Stimulated activated CD4-positive, alpha-beta T cell treated with anti-CD3 and anti-CD28 coated beads, Interleukin-12 subunit alpha, Interleukin-12 subunit beta, amount 100 ng/mL, for 4 hours (primary cell): ENCODE measurements at regions not wholly inside any gene's neighbourhood (a gene's known extent, or its start where the extent isn't known, plus 50 kb on each side); places are given as distances from the start of the nearest gene placed in this dataset.

ENCODE experiments used
- DNase-seq: peaks from one replicate; pipeline ENCODE4 v3.0.0-alpha.2; 2020

GRCh38 chr10:117673230-117674010 is 130.9 kb downstream of the EMX2 start:
- no peak for DNase-seq

DNA sequence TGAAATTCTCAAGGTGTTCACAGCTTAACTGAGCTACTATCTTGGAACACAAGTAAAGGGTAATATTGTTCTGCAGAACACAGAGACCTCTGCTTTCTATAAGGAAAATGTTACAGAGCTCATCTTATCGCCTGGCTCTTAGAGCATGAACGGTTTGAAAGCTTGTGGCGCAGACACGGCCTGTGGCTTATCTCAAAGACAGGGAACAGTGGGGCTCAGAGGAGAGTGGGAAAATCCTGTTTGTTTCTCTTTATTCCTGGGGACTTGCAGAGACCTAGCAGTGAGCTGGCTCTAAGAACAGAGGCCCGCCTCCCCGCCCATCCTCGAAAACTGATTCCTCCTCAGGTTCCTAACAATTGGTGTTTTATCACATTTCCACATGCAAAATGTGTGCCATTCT is 131.7 kb downstream of the EMX2 start:
- no peak for DNase-seq

- no peak for DNase-seq
These were observed 132.1 kb downstream of the EMX2 start for GRCh38 chr10:117674646-117675045.

- no peak for DNase-seq
These were observed 133.0 kb downstream of the EMX2 start for GRCh38 chr10:117675514-117676055.

GRCh38 chr10:117677239-117677638 is 134.7 kb downstream of the EMX2 start:
- DNase-seq, result no peak

- DNase-seq, result no peak
These were observed 135.4 kb downstream of the EMX2 start for GRCh38 chr10:117677890-117678500.

GRCh38 chr10:117680601-117681000 is 138.1 kb downstream of the EMX2 start:
- no peak for DNase-seq

DNA sequence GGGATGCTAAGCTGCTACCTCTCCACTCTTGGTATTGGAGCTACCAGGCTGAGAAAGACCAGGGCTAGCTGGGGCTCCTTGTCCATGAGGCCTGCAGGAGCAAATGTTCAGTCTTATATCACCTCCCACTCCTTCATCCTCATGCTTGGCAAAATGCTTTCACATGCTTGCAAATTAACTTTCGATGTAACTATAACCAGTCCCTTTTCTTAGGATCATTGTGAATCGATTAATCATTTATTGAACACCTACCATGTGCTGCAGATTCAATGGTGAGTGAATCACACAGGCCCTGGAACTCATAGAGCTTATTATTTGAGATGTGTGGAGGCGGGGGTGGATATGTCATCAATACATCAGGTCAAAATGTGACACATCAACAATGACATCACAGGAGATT is 138.6 kb downstream of the EMX2 start:
- no peak for DNase-seq

- DNase-seq, result no peak
These were observed 141.6 kb downstream of the EMX2 start for GRCh38 chr10:117684046-117684610.

- DNase-seq, result no peak
These were observed 142.2 kb downstream of the EMX2 start for GRCh38 chr10:117684672-117685211.

DNA sequence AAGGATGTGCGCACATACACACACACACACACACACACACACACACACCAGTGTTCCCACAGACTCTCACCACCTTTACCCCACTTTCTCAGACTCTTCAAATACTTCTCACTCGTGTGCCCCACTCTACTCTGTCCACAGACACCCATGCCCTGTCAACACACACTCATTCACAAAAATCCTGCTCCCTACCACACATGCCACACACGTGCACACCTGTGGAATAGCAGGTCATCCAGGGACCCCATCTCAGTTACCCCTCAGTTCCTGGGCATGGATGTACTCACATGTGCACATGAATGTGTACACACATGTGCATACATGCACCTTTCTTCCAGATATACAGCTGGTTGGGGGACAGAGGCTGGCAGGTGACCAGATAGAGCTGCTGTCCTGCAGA is 142.9 kb downstream of the EMX2 start:
- DNase-seq, result no peak

DNA sequence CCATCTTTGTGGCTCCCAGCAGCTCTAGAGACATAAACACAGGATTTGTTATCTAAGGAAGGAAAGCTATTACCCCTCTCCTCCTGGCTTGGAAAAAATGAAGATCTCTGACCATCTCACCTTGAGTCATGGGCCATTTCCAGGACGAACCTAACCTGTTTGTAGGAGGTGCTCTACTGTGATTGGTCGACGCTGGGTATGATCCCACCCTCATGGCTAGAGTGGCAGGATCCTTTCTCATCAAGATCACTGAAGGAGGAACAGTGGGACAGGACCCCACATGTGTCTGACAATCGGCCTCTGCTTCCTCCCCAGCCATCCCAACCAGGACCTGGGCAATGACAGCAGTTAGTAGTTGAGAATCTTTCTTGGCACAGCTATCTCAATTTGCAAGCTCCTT is 144.1 kb downstream of the EMX2 start:
- DNase-seq, result no peak

GRCh38 chr10:117688358-117688757 is 145.8 kb downstream of the EMX2 start:
- no peak for DNase-seq

- DNase-seq, result no peak
These were observed 147.0 kb downstream of the EMX2 start for GRCh38 chr10:117689566-117689965.

DNA sequence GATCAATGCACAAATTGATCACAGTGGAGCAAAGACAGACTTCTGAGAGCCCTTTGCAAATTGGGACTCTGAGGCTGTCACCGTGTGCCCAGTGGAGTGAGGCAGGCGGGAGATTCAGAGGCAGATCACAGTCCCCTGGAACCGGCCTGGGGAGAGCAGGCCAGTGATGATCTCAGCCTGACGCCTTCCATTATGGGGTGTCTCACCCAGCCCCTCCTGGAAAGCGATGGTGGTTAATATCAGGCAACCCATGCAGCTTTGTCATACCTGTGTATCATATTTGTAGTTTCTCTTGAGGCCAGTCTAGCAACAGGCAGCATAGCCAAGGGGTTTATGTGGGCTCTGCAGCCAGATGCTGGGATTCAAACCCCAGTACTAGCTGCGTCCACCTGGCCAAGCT is 147.8 kb downstream of the EMX2 start:
- no peak for DNase-seq

- DNase-seq, result no peak
These were observed 151.6 kb downstream of the EMX2 start for GRCh38 chr10:117694190-117694589.

GRCh38 chr10:117697402-117697801 is 154.9 kb downstream of the EMX2 start:
- DNase-seq, result no peak

GRCh38 chr10:117698809-117699208 is 156.3 kb downstream of the EMX2 start:
- DNase-seq, result no peak

- DNase-seq, result no peak
These were observed 157.0 kb downstream of the EMX2 start for GRCh38 chr10:117699436-117700075.

GRCh38 chr10:117710181-117710798 is 167.7 kb downstream of the EMX2 start:
- DNase-seq, result no peak

- no peak for DNase-seq
These were observed 174.3 kb downstream of the EMX2 start for GRCh38 chr10:117716889-117717288.

GRCh38 chr10:117718986-117719920 is 176.7 kb downstream of the EMX2 start:
- DNase-seq, result no peak
